ENCODE measurements at regions not wholly inside any gene's neighbourhood (a gene's known extent, or its start where the extent isn't known, plus 50 kb on each side); places are given as distances from the start of the nearest gene placed in this dataset.

GRCh38 chr2:39925312-39925711 lies 146.3 kb upstream of the THUMPD2 start:
- Histone ChIP-seq H3K27ac (ENCODE audit: low read depth, low read length) (no peak overlapping the region), H3K9me3 (ENCODE audit: insufficient read depth, low read depth, low read length) (peaks cover under 1% of the 10 kb centered on the region), H4K91ac (ENCODE audit: low read depth, low read length) (no peak overlapping the region), H3K4me1 (ENCODE audit: control insufficient read depth in 1 of 2, insufficient read depth in 2 of 2, low read length in 2 of 2) (peaks cover 2% of the 10 kb centered on the region in 2 experiments), H4K12ac (ENCODE audit: low read depth, low read length) (no peak overlapping the region), H3K27me3 (ENCODE audit: insufficient read depth, low read length) (no peaks in the 10 kb centered on the region), H2BK5ac (ENCODE audit: low read depth, low read length, poor library complexity) (no peak overlapping the region), H3K36me3 (ENCODE audit: control insufficient read depth in 1 of 2, insufficient read depth in 2 of 2, low read length in 2 of 2) (no peaks in the 10 kb centered on the region), H4K8ac (ENCODE audit: low read depth, low read length) (no peak overlapping the region), H3K4me3 (ENCODE audit: low read depth, low read length) (no peak overlapping the region), H2AFZ (ENCODE audit: insufficient read depth, low read length, poor library complexity) (no peak overlapping the region), H3K23ac (ENCODE audit: low read length) (no peak overlapping the region), H3K18ac (ENCODE audit: low read length) (no peak overlapping the region), H3K79me2 (ENCODE audit: control insufficient read depth, insufficient read depth, low read length, poor library complexity) (no peaks in the 10 kb centered on the region), H3K79me1 (ENCODE audit: low read length) (no peaks in the 10 kb centered on the region), H3K14ac (ENCODE audit: low read length) (no peak overlapping the region), H2BK120ac (ENCODE audit: insufficient read depth, low read length, poor library complexity) (no peak overlapping the region), H3K4me2 (ENCODE audit: low read length) (no peak overlapping the region), H3K4ac (ENCODE audit: low read depth, low read length) (no peak overlapping the region), H3K9ac (ENCODE audit: low read length) (no peak overlapping the region), H2BK12ac (ENCODE audit: low read length) (no peak overlapping the region), H2AK5ac (ENCODE audit: low read length) (no peak overlapping the region)
- WGBS (ENCODE audit: extremely low coverage, insufficient coverage, insufficient read length): no CpG with 5 or more reads among the region's 3 CpGs
- DNase-seq: no peak

- Histone ChIP-seq H3K4ac (ENCODE audit: low read depth, low read length) (no peak overlapping the region), H3K18ac (ENCODE audit: low read length) (no peak overlapping the region), H3K23ac (ENCODE audit: low read length) (no peak overlapping the region), H3K9me3 (ENCODE audit: insufficient read depth, low read depth, low read length) (peaks cover 5% of the 10 kb centered on the region), H3K27me3 (ENCODE audit: insufficient read depth, low read length) (no peaks in the 10 kb centered on the region), H3K79me2 (ENCODE audit: control insufficient read depth, insufficient read depth, low read length, poor library complexity) (no peaks in the 10 kb centered on the region), H2BK120ac (ENCODE audit: insufficient read depth, low read length, poor library complexity) (no peak overlapping the region), H4K12ac (ENCODE audit: low read depth, low read length) (no peak overlapping the region), H4K91ac (ENCODE audit: low read depth, low read length) (no peak overlapping the region), H2BK12ac (ENCODE audit: low read length) (no peak overlapping the region), H3K36me3 (ENCODE audit: control insufficient read depth in 1 of 2, insufficient read depth in 2 of 2, low read length in 2 of 2) (no peaks in the 10 kb centered on the region), H2AFZ (ENCODE audit: insufficient read depth, low read length, poor library complexity) (no peak overlapping the region), H3K27ac (ENCODE audit: low read depth, low read length) (no peak overlapping the region), H3K4me3 (ENCODE audit: low read depth, low read length) (no peak overlapping the region), H2AK5ac (ENCODE audit: low read length) (no peak overlapping the region), H2BK5ac (ENCODE audit: low read depth, low read length, poor library complexity) (no peak overlapping the region), H3K14ac (ENCODE audit: low read length) (no peak overlapping the region), H3K79me1 (ENCODE audit: low read length) (no peaks in the 10 kb centered on the region), H4K8ac (ENCODE audit: low read depth, low read length) (no peak overlapping the region), H3K9ac (ENCODE audit: low read length) (no peak overlapping the region), H3K4me2 (ENCODE audit: low read length) (no peak overlapping the region), H3K4me1 (ENCODE audit: control insufficient read depth in 1 of 2, insufficient read depth in 2 of 2, low read length in 2 of 2) (peaks cover 3 to 4% of the 10 kb centered on the region in 2 experiments)
- no peak for DNase-seq
- no CpG with 5 or more reads among the region's 2 CpGs for WGBS (ENCODE audit: extremely low coverage, insufficient coverage, insufficient read length)
These were observed 144.4 kb upstream of the THUMPD2 start for GRCh38 chr2:39923455-39923854.

GRCh38 chr2:39922679-39923405 lies 143.8 kb upstream of the THUMPD2 start:
- no peaks in the 10 kb centered on the region for H3K79me2 ChIP-seq (ENCODE audit: control insufficient read depth, insufficient read depth, low read length, poor library complexity)
- H3K9ac ChIP-seq (ENCODE audit: low read length): no peak overlapping the region
- H3K4ac ChIP-seq (ENCODE audit: low read depth, low read length): no peak overlapping the region
- no peaks in the 10 kb centered on the region for H3K79me1 ChIP-seq (ENCODE audit: low read length)
- H3K9me3 ChIP-seq (ENCODE audit: insufficient read depth, low read depth, low read length): peaks cover 5% of the 10 kb centered on the region
- H3K23ac ChIP-seq (ENCODE audit: low read length): no peak overlapping the region
- H3K18ac ChIP-seq (ENCODE audit: low read length): no peak overlapping the region
- H3K36me3 ChIP-seq (ENCODE audit: control insufficient read depth in 1 of 2, insufficient read depth in 2 of 2, low read length in 2 of 2): no peaks in the 10 kb centered on the region
- no peak overlapping the region for H2AK5ac ChIP-seq (ENCODE audit: low read length)
- H2BK120ac ChIP-seq (ENCODE audit: insufficient read depth, low read length, poor library complexity): no peak overlapping the region
- H4K12ac ChIP-seq (ENCODE audit: low read depth, low read length): no peak overlapping the region
- H3K27me3 ChIP-seq (ENCODE audit: insufficient read depth, low read length): no peaks in the 10 kb centered on the region
- no peak overlapping the region for H3K4me2 ChIP-seq (ENCODE audit: low read length)
- H2BK12ac ChIP-seq (ENCODE audit: low read length): no peak overlapping the region
- H4K8ac ChIP-seq (ENCODE audit: low read depth, low read length): no peak overlapping the region
- no peak overlapping the region for H3K4me3 ChIP-seq (ENCODE audit: low read depth, low read length)
- no peak overlapping the region for H2AFZ ChIP-seq (ENCODE audit: insufficient read depth, low read length, poor library complexity)
- H3K27ac ChIP-seq (ENCODE audit: low read depth, low read length): no peak overlapping the region
- WGBS (ENCODE audit: extremely low coverage, insufficient coverage, insufficient read length): no CpG with 5 or more reads among the region's 5 CpGs
- no peak for DNase-seq
- H4K91ac ChIP-seq (ENCODE audit: low read depth, low read length): no peak overlapping the region
- H2BK5ac ChIP-seq (ENCODE audit: low read depth, low read length, poor library complexity): no peak overlapping the region
- no peak overlapping the region for H3K14ac ChIP-seq (ENCODE audit: low read length)
- peaks cover 3 to 4% of the 10 kb centered on the region in 2 experiments for H3K4me1 ChIP-seq (ENCODE audit: control insufficient read depth in 1 of 2, insufficient read depth in 2 of 2, low read length in 2 of 2)

- Histone ChIP-seq H3K27ac (ENCODE audit: low read depth, low read length) (no peak overlapping the region), H2AK5ac (ENCODE audit: low read length) (no peak overlapping the region), H3K4me1 (ENCODE audit: control insufficient read depth in 1 of 2, insufficient read depth in 2 of 2, low read length in 2 of 2) (peaks cover 3 to 4% of the 10 kb centered on the region in 2 experiments), H3K4me2 (ENCODE audit: low read length) (no peak overlapping the region), H3K18ac (ENCODE audit: low read length) (no peak overlapping the region), H3K36me3 (ENCODE audit: control insufficient read depth in 1 of 2, insufficient read depth in 2 of 2, low read length in 2 of 2) (no peaks in the 10 kb centered on the region), H3K4me3 (ENCODE audit: low read depth, low read length) (no peak overlapping the region), H3K79me1 (ENCODE audit: low read length) (no peaks in the 10 kb centered on the region), H3K9me3 (ENCODE audit: insufficient read depth, low read depth, low read length) (peaks cover 5% of the 10 kb centered on the region), H3K23ac (ENCODE audit: low read length) (no peak overlapping the region), H3K27me3 (ENCODE audit: insufficient read depth, low read length) (no peaks in the 10 kb centered on the region), H3K79me2 (ENCODE audit: control insufficient read depth, insufficient read depth, low read length, poor library complexity) (no peaks in the 10 kb centered on the region), H2BK12ac (ENCODE audit: low read length) (no peak overlapping the region), H4K91ac (ENCODE audit: low read depth, low read length) (no peak overlapping the region), H2AFZ (ENCODE audit: insufficient read depth, low read length, poor library complexity) (no peak overlapping the region), H3K4ac (ENCODE audit: low read depth, low read length) (no peak overlapping the region), H2BK120ac (ENCODE audit: insufficient read depth, low read length, poor library complexity) (no peak overlapping the region), H4K8ac (ENCODE audit: low read depth, low read length) (no peak overlapping the region), H3K14ac (ENCODE audit: low read length) (no peak overlapping the region), H3K9ac (ENCODE audit: low read length) (no peak overlapping the region), H2BK5ac (ENCODE audit: low read depth, low read length, poor library complexity) (no peak overlapping the region), H4K12ac (ENCODE audit: low read depth, low read length) (no peak overlapping the region)
- no CpG with 5 or more reads among the region's 5 CpGs for WGBS (ENCODE audit: extremely low coverage, insufficient coverage, insufficient read length)
- no peak for DNase-seq
These were observed 141.3 kb upstream of the THUMPD2 start for GRCh38 chr2:39920307-39920801.

All from trophoblast cell (in vitro differentiated cells and primary cell).